ENCODE measurements at regions not wholly inside any gene's neighbourhood (a gene's known extent, or its start where the extent isn't known, plus 50 kb on each side); places are given as distances from the start of the nearest gene placed in this dataset.

DNA sequence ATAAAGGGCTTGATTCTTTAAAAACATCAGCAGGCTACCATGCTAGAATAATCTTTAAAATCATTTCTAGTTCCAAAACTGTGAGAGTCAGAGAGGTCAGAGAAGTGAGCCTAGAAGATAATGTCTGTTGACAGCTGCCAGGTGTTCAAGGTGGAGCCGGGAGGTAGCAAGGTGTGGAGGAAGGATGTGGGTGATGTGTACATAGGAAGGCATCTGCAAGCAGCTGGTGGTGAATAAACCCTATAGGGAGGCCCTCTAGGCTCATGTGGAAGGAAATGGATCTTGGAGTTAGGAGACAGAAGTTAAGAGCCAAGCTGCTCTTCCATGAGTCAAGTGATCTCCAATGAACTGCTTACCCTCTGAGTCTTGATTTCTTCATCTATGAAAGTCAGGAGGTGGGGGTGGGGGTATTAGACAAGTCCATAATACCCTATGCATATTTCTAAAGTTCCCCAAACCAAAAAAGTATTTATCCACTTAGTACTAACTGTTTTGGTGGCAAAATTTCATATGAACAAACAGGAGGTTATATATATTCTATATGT, 266.3 kb downstream of the RHOU start:
- TF ChIP-seq, protein P1, sequence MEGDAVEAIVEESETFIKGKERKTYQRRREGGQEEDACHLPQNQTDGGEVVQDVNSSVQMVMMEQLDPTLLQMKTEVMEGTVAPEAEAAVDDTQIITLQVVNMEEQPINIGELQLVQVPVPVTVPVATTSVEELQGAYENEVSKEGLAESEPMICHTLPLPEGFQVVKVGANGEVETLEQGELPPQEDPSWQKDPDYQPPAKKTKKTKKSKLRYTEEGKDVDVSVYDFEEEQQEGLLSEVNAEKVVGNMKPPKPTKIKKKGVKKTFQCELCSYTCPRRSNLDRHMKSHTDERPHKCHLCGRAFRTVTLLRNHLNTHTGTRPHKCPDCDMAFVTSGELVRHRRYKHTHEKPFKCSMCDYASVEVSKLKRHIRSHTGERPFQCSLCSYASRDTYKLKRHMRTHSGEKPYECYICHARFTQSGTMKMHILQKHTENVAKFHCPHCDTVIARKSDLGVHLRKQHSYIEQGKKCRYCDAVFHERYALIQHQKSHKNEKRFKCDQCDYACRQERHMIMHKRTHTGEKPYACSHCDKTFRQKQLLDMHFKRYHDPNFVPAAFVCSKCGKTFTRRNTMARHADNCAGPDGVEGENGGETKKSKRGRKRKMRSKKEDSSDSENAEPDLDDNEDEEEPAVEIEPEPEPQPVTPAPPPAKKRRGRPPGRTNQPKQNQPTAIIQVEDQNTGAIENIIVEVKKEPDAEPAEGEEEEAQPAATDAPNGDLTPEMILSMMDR (IDR thresholded peaks at IDR 0.05), result no peak
- TF ChIP-seq EP300 (IDR thresholded peaks at IDR 0.05), result no peak
- no peak for TF ChIP-seq POLR2A (IDR thresholded peaks at IDR 0.05)
- TF ChIP-seq POLR2AphosphoS5 (IDR thresholded peaks at IDR 0.05), result no peak
